Astrocyte (in vitro differentiated cells and primary cell): ENCODE measurements at regions not wholly inside any gene's neighbourhood (a gene's known extent, or its start where the extent isn't known, plus 50 kb on each side); places are given as distances from the start of the nearest gene placed in this dataset.

Source experiments
- CTCF ChIP-seq: IDR thresholded peaks from 2 replicates; pipeline ENCODE4 v1.5.1; 2011; ENCODE audit warnings: low read depth, mild to moderate bottlenecking, inconsistent platforms, low read length, moderate library complexity; ENCODE audit not compliant: insufficient read depth
- EZH2 ChIP-seq: IDR thresholded peaks from 2 replicates; pipeline ENCODE4 v1.6.1; 2012; ENCODE audit warnings: mild to moderate bottlenecking, low read length, inconsistent platforms; ENCODE audit not compliant: insufficient read depth

- TF ChIP-seq CTCF (no peak), EZH2 (no peak)
Measured at GRCh38 chr5:39660020-39660419, 235.2 kb upstream of the DAB2 start.
